Liver (tissue), 3 donors: ENCODE measurements at regions not wholly inside any gene's neighbourhood (a gene's known extent, or its start where the extent isn't known, plus 50 kb on each side); places are given as distances from the start of the nearest gene placed in this dataset.

ENCODE experiments used
- FOXA1 ChIP-seq: IDR thresholded peaks from 2 replicates; pipeline ENCODE4 v1.6.1; 2016; ENCODE audit warnings: antibody characterized with exemption
- FOXA2 ChIP-seq: IDR thresholded peaks from 2 replicates; pipeline ENCODE4 v1.6.1; 2016; ENCODE audit warnings: antibody characterized with exemption
- GABPA ChIP-seq, 2 donors: IDR thresholded peaks in 1 of 2; conservative IDR thresholded peaks in 1 of 2; 2 replicates each; pipeline ENCODE4 v1.6.1; 2016; ENCODE audit warnings: antibody characterized with exemption in 2 of 2, mild to moderate bottlenecking in 1 of 2, moderate library complexity in 1 of 2
- JUND ChIP-seq, 2 donors: IDR thresholded peaks; 2 replicates each; pipeline ENCODE4 v1.6.1; 2016; ENCODE audit warnings: antibody characterized with exemption in 2 of 2
- MAX ChIP-seq: IDR thresholded peaks from 2 replicates; pipeline ENCODE4 v1.6.1; 2016; ENCODE audit warnings: antibody characterized with exemption
- RAD21 ChIP-seq, 2 donors: IDR thresholded peaks; 2 replicates each; pipeline ENCODE4 v1.6.1; 2016; ENCODE audit warnings: antibody characterized with exemption in 2 of 2, mild to moderate bottlenecking in 2 of 2
- SP1 ChIP-seq: IDR thresholded peaks from 2 replicates; pipeline ENCODE4 v1.6.1; 2018; ENCODE audit warnings: antibody characterized with exemption, mild to moderate bottlenecking
- TAF1 ChIP-seq: conservative IDR thresholded peaks from 2 replicates; pipeline ENCODE4 v1.6.1; 2016; ENCODE audit warnings: antibody characterized with exemption, mild to moderate bottlenecking
- YY1 ChIP-seq: IDR thresholded peaks from 2 replicates; pipeline ENCODE4 v1.6.1; 2016; ENCODE audit warnings: antibody characterized with exemption, mild to moderate bottlenecking
- TF ChIP-seq, protein P1 (sequence below): fragments of 150-350 bp; IDR thresholded peaks from 2 replicates; pipeline ENCODE4 v1.5.1; 2017; ENCODE audit warnings: improper control_type of control experiment, low read depth, low read length; ENCODE audit not compliant: missing input control
- TF ChIP-seq, protein P2 (sequence below): IDR thresholded peaks from 2 replicates; pipeline ENCODE4 v1.6.1; 2016; ENCODE audit warnings: antibody characterized with exemption, mild to moderate bottlenecking
- TF ChIP-seq, protein P3 (sequence below): IDR thresholded peaks from 2 replicates; pipeline ENCODE4 v1.6.1; 2016; ENCODE audit warnings: antibody characterized with exemption
- TF ChIP-seq, protein P4 (sequence below): IDR thresholded peaks from 2 replicates; pipeline ENCODE4 v1.6.1; 2016; ENCODE audit warnings: antibody characterized with exemption
- donor health status: healthy.
- donor health status: healthy.

DNA sequence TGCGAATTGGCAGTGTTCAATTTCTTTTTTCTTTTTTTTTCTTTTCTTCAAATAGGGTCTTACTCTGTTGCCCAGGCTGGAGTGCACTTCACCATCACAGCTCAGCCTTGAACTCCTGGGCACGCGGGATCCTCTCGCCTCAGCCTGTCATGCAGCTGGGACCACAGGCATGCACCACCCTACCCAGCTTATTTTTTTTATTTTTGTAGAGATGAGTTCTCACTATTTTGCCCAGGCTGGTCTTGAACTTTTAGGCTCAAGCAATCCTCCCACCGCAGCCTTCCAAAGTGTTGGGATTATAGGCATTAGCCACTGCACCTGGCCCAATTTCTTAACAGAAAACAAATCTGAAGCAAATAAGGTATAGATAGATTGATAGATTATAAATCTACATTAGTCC is 69.3 kb downstream of the SKIDA1 start:
- TF ChIP-seq, protein P1, sequence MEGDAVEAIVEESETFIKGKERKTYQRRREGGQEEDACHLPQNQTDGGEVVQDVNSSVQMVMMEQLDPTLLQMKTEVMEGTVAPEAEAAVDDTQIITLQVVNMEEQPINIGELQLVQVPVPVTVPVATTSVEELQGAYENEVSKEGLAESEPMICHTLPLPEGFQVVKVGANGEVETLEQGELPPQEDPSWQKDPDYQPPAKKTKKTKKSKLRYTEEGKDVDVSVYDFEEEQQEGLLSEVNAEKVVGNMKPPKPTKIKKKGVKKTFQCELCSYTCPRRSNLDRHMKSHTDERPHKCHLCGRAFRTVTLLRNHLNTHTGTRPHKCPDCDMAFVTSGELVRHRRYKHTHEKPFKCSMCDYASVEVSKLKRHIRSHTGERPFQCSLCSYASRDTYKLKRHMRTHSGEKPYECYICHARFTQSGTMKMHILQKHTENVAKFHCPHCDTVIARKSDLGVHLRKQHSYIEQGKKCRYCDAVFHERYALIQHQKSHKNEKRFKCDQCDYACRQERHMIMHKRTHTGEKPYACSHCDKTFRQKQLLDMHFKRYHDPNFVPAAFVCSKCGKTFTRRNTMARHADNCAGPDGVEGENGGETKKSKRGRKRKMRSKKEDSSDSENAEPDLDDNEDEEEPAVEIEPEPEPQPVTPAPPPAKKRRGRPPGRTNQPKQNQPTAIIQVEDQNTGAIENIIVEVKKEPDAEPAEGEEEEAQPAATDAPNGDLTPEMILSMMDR: no peak
- no peak for TF ChIP-seq SP1
- no peak for TF ChIP-seq JUND (IDR thresholded peaks at IDR 0.05)
- TF ChIP-seq, protein P2, sequence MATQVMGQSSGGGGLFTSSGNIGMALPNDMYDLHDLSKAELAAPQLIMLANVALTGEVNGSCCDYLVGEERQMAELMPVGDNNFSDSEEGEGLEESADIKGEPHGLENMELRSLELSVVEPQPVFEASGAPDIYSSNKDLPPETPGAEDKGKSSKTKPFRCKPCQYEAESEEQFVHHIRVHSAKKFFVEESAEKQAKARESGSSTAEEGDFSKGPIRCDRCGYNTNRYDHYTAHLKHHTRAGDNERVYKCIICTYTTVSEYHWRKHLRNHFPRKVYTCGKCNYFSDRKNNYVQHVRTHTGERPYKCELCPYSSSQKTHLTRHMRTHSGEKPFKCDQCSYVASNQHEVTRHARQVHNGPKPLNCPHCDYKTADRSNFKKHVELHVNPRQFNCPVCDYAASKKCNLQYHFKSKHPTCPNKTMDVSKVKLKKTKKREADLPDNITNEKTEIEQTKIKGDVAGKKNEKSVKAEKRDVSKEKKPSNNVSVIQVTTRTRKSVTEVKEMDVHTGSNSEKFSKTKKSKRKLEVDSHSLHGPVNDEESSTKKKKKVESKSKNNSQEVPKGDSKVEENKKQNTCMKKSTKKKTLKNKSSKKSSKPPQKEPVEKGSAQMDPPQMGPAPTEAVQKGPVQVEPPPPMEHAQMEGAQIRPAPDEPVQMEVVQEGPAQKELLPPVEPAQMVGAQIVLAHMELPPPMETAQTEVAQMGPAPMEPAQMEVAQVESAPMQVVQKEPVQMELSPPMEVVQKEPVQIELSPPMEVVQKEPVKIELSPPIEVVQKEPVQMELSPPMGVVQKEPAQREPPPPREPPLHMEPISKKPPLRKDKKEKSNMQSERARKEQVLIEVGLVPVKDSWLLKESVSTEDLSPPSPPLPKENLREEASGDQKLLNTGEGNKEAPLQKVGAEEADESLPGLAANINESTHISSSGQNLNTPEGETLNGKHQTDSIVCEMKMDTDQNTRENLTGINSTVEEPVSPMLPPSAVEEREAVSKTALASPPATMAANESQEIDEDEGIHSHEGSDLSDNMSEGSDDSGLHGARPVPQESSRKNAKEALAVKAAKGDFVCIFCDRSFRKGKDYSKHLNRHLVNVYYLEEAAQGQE: no peak
- TF ChIP-seq YY1: no peak
- TF ChIP-seq MAX: no peak
- no peak for TF ChIP-seq GABPA (IDR thresholded peaks at IDR 0.05 in 1 of 2, conservative IDR thresholded peaks at IDR 0.05 in 1 of 2)
- TF ChIP-seq, protein P3, sequence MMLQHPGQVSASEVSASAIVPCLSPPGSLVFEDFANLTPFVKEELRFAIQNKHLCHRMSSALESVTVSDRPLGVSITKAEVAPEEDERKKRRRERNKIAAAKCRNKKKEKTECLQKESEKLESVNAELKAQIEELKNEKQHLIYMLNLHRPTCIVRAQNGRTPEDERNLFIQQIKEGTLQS: no peak
- TF ChIP-seq RAD21 (IDR thresholded peaks at IDR 0.05): no peak
- TF ChIP-seq TAF1: no peak
- TF ChIP-seq, protein P4, sequence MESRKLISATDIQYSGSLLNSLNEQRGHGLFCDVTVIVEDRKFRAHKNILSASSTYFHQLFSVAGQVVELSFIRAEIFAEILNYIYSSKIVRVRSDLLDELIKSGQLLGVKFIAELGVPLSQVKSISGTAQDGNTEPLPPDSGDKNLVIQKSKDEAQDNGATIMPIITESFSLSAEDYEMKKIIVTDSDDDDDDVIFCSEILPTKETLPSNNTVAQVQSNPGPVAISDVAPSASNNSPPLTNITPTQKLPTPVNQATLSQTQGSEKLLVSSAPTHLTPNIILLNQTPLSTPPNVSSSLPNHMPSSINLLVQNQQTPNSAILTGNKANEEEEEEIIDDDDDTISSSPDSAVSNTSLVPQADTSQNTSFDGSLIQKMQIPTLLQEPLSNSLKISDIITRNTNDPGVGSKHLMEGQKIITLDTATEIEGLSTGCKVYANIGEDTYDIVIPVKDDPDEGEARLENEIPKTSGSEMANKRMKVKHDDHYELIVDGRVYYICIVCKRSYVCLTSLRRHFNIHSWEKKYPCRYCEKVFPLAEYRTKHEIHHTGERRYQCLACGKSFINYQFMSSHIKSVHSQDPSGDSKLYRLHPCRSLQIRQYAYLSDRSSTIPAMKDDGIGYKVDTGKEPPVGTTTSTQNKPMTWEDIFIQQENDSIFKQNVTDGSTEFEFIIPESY: no peak
- TF ChIP-seq FOXA1: no peak
- TF ChIP-seq FOXA2: no peak
